ENCODE measurements at regions not wholly inside any gene's neighbourhood (a gene's known extent, or its start where the extent isn't known, plus 50 kb on each side); places are given as distances from the start of the nearest gene placed in this dataset.

- H3K9me3 Mint-ChIP-seq = no peaks in the 10 kb centered on the region
- H3K27ac Mint-ChIP-seq = no peak overlapping the region
- no peak overlapping the region for H3K4me3 Mint-ChIP-seq
- TF ChIP-seq, protein P1, sequence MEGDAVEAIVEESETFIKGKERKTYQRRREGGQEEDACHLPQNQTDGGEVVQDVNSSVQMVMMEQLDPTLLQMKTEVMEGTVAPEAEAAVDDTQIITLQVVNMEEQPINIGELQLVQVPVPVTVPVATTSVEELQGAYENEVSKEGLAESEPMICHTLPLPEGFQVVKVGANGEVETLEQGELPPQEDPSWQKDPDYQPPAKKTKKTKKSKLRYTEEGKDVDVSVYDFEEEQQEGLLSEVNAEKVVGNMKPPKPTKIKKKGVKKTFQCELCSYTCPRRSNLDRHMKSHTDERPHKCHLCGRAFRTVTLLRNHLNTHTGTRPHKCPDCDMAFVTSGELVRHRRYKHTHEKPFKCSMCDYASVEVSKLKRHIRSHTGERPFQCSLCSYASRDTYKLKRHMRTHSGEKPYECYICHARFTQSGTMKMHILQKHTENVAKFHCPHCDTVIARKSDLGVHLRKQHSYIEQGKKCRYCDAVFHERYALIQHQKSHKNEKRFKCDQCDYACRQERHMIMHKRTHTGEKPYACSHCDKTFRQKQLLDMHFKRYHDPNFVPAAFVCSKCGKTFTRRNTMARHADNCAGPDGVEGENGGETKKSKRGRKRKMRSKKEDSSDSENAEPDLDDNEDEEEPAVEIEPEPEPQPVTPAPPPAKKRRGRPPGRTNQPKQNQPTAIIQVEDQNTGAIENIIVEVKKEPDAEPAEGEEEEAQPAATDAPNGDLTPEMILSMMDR (IDR thresholded peaks at IDR 0.05) = no peak
- no peak for DNase-seq
- H3K27me3 Mint-ChIP-seq (ENCODE audit: insufficient read depth) = peaks cover 48% of the 10 kb centered on the region
- no peaks in the 10 kb centered on the region for H3K36me3 Mint-ChIP-seq (ENCODE audit: low read depth)
- peaks cover 6% of the 10 kb centered on the region; the same call in 1 of the 2 replicates for H3K4me1 Mint-ChIP-seq (ENCODE audit: low read depth)
Measured at GRCh38 chr11:126129727-126130671, 67.3 kb upstream of the CDON start.

DNA sequence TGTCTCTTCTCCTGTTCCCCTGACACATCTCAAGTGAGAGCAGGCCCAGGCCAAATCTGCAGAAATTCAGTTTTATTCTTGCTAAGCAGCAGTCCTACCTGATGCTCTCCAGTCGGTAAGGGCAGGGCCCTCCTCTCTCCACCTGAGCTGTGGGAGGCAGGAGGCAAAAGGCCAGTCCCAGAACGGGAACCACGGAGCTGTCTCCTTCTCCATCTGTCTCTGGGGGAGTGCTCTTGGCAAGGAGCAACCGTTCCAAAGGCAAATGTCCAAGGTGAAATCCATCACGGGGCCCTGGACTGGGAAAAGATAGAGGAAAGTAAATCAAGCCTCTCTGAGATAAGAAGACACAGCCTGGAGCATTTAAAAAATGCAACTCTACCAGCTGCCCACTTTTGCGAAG lies 65.2 kb upstream of the CDON start:
- TF ChIP-seq, protein P1 (IDR thresholded peaks at IDR 0.05) = no peak
- H3K9me3 Mint-ChIP-seq = no peaks in the 10 kb centered on the region
- H3K4me1 Mint-ChIP-seq (ENCODE audit: low read depth) = peaks cover 6% of the 10 kb centered on the region; the same call in 1 of the 2 replicates
- no peaks in the 10 kb centered on the region for H3K36me3 Mint-ChIP-seq (ENCODE audit: low read depth)
- no peak for DNase-seq
- H3K27me3 Mint-ChIP-seq (ENCODE audit: insufficient read depth) = peaks cover 34% of the 10 kb centered on the region
- no peak overlapping the region for H3K4me3 Mint-ChIP-seq
- no peak overlapping the region for H3K27ac Mint-ChIP-seq

DNA sequence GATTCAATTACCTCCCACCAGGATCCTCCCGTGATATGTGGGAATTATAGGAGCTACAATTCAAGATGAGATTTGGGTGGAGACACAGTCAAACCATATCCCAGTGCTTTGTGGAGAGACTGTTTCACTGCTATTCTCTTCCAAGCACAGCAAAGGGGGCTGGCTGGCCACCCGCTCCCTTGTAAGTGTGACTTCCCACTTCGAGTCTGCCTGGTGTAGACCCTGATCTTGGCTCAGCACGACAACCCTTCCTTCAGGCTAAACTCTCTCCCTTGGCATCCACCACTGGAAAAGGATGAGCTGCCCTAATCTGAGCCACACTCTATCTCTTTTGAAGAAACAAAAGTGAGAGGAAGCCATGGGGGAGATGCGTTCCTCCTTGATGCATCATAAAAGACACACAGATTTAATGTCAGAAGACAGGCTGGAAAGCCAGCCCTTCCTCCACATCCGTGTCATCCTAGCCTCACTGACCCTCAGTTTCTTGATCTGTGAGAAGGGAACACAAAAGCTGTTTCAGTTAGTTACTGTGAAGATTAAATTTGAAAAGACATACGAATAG lies 64.7 kb upstream of the CDON start:
- Mint-ChIP-seq H3K27ac (no peak overlapping the region), H3K27me3 (ENCODE audit: insufficient read depth) (peaks cover 32% of the 10 kb centered on the region), H3K4me3 (no peak overlapping the region), H3K36me3 (ENCODE audit: low read depth) (no peaks in the 10 kb centered on the region), H3K4me1 (ENCODE audit: low read depth) (peaks cover 5% of the 10 kb centered on the region; the same call in 1 of the 2 replicates), H3K9me3 (no peaks in the 10 kb centered on the region)
- no peak for DNase-seq
- TF ChIP-seq, protein P1 (IDR thresholded peaks at IDR 0.05) = no peak

DNA sequence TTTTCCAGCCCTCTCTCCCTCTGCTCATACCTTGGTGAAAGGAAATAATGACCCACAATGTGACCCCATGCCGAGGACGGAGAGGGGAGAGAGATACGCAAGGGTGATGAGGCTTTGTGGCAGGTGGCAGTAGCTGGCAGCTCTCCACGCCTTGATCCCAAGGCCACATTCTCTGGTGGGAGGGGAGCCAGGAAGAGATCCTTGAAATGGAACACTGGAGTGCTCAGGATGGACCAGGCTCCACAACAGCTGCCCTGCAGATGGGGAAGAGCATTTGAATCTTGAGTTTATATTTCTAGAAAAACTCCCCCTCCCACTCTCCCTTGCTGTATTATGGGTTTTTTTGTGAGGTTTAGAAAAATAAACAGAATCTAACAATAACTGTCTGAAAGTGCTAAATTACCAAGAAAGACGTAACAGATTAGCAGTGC lies 61.6 kb upstream of the CDON start:
- TF ChIP-seq, protein P1 (IDR thresholded peaks at IDR 0.05) = no peak
- H3K27me3 Mint-ChIP-seq (ENCODE audit: insufficient read depth) = peaks cover 39% of the 10 kb centered on the region
- no peak for DNase-seq
- H3K36me3 Mint-ChIP-seq (ENCODE audit: low read depth) = no peaks in the 10 kb centered on the region
- H3K4me1 Mint-ChIP-seq (ENCODE audit: low read depth) = no peaks in the 10 kb centered on the region
- H3K9me3 Mint-ChIP-seq = no peaks in the 10 kb centered on the region
- no peak overlapping the region for H3K27ac Mint-ChIP-seq
- no peak overlapping the region for H3K4me3 Mint-ChIP-seq

DNA sequence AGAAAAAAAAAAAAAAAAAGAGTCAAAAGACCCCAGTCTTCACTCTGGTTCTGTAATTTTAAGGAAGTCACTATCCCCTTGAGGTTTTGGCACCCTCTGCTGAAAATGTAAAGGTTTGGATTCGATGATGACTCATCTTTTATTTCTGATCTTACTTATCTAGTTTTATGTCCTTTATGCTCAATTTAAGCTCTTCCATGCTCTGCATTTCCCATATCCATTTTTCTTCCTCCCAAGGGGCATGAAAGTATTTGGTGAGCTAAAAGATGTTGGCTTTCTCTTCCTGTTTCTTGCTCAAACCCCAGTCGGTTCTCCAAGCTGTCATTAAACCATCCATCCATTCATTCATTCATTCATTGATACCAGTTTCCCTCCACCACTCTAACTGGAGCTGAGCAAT lies 61.0 kb upstream of the CDON start:
- DNase-seq = no peak
- Mint-ChIP-seq H3K9me3 (no peaks in the 10 kb centered on the region), H3K27me3 (ENCODE audit: insufficient read depth) (peaks cover 40% of the 10 kb centered on the region), H3K27ac (no peak overlapping the region), H3K4me3 (no peak overlapping the region), H3K36me3 (ENCODE audit: low read depth) (no peaks in the 10 kb centered on the region), H3K4me1 (ENCODE audit: low read depth) (no peaks in the 10 kb centered on the region)
- TF ChIP-seq, protein P1 (IDR thresholded peaks at IDR 0.05) = no peak

Measured in HFFc6 (cell line).